ENCODE measurements at regions not wholly inside any gene's neighbourhood (a gene's known extent, or its start where the extent isn't known, plus 50 kb on each side); places are given as distances from the start of the nearest gene placed in this dataset.

DNA sequence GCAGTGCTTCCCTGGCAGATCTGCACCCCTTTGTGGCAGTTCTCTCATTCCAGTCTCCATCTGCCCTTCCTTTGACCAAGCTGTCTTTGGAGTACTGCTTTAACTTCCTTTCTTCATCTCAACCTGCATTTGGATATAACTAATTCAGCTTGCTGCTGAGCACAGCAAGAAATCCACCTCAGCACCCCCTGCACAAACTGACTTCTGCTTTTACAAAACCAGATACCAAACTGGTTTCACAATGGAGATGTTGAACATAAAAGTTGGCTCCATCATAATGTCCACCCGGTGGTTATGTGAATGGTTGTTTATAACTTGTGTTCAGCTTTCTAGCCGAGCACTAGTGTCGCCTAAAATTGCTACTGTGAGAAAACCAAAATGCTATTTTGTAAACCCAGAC lies 341.1 kb upstream of the SEMA6D start:
- no peak for DNase-seq (ENCODE audit: low spot score)

DNA sequence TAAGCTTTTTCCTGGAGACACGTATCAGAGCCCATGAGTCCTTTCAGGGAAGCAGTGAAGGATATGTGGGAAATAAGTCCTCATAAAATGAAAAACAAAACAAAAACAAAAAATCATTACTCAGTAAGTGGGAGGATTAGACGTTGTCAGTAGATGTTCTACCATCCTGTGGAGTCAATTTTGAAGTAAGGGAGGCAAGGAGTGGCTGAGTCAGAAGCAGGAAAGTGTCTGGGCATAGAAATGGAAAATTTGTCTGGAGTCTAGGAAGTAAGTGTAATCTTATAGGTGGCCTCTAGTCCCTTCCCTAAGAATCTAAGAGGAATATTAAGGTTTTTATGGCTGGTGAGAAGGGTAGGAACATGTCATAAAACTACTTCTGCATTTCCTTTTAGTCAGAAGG lies 339.8 kb upstream of the SEMA6D start:
- DNase-seq (ENCODE audit: low spot score): no peak

DNA sequence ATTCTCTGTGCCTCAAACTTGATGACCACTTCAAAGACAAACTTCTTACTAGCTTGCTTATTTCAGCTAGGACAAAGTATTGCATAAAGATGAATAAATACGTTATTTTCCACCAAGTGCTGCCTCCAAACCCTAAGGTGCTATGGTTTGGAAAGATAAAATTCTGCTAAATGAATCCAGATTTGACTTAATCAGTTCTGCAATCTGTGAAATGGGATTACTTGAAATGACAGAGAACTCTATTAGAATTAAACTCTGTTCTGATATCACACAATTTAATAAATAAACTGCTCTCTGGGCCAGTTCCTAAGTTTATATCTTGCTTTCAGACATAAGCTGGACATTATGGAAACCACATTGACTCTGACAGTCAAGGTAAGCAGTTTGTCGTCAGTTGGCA lies 338.8 kb upstream of the SEMA6D start:
- DNase-seq (ENCODE audit: low spot score): no peak

DNA sequence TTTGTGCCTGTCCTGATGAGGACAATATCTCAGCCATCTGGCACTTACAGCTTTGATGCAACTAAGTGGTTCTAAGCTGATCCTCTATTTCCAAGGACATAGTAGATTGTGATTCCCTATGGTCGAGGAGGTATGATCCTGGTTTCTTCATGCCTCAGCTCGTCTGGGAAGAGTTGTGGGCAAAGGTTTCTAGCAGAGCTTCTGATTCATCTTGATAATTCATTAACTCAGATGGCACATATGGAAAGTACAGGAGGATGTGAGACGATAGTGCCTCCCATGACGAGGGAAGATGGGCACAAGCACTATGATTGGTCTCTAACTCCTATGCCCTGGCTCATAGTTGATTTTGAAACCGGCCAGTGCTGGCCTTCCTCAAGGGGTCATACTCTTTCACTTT lies 334.2 kb upstream of the SEMA6D start:
- no peak for DNase-seq (ENCODE audit: low spot score)

DNA sequence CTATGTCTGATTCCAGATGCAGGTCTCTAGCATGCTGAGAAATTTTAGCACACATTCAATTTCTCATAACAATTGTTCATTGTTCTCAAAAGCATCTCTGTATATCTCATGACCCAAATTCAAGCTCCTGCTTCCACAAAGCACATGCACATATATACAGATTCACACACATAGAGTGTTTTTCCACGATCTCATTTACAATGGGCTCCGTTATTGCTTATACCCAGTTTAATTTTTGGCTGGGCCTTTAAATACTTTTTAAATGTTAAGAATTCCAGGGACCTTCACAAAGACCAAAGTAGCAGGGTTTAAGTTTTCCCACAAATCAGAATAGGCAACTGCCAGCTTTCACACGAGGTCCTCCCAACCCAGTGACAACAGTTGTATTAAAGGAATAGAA lies 333.5 kb upstream of the SEMA6D start:
- no peak for DNase-seq (ENCODE audit: low spot score)

DNA sequence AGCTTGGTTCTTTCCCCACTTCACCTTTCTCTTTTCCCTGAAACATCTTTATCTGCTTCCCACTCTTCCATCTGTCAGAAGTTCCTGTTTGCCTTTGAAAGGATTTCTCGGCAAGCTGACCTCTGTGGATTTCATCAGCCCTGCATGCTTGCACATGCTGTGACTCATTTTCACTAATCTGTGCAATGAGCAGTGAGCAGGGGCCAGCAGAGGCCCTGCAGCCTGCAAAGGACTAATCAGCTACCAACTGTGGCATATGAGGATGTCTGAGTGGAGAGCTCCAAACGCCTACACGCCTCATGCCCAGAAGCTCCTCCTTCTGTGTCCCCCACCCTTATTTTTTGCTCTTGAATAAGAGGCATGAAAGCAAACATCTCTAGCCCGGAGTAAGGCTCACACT lies 333.0 kb upstream of the SEMA6D start:
- no peak for DNase-seq (ENCODE audit: low spot score)

DNA sequence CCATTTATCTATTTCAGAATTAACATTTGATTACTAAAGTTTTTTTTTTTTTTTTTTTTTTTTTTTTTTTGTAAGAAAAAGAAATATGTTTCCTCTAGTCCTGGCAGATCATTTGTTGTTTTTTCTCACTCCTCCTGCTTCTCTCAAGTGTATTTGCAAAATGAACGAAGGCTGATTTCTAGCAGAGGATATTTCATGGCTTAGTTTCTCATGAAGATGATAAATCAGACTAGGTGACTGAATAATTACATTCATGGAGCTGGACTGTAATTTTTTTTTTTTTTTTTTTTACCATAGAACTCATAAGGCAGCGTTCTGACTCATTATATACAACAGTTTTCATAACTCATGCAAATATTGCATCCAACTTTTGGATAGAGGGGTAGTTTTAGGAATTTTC lies 332.5 kb upstream of the SEMA6D start:
- no peak for DNase-seq (ENCODE audit: low spot score)

DNA sequence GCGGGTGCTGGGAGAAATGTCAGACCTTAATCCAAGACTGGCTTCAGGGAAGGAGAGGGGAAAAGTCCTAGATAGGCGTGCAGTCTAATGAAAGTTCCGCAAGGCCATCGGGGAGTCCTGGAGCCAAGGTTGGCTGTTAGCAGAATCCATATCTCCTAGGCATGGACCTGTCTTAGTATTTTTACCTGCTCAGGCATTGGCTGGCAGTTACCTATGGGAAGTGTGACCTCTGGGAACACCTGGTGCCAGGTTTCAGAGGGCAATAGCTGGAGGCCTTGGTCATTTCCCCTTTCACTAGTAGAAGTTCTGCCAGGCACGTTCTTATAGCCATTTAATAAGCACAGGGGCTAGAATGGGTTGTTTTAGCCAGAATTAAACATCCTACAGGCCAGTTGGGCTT lies 330.8 kb upstream of the SEMA6D start:
- no peak for DNase-seq (ENCODE audit: low spot score)

DNA sequence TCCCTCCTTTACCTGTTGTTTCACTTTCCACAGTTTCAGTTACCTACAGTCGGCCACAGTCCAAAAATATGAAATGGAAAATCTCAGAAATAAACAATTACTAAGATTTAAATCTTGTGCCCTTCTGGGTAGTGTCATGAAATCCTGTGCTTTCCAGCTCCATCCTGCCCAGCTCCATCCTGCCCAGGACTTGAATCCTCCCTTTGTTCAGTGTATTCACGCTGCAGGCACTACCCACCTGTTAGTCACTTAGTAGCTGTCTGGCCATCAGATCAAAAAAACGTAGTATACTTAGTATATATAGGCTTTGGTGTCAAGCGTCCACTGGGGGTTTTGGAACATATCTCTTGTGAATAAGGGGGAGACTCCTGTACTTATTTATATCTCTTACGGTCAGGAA lies 329.0 kb upstream of the SEMA6D start:
- no peak for DNase-seq (ENCODE audit: low spot score)

DNA sequence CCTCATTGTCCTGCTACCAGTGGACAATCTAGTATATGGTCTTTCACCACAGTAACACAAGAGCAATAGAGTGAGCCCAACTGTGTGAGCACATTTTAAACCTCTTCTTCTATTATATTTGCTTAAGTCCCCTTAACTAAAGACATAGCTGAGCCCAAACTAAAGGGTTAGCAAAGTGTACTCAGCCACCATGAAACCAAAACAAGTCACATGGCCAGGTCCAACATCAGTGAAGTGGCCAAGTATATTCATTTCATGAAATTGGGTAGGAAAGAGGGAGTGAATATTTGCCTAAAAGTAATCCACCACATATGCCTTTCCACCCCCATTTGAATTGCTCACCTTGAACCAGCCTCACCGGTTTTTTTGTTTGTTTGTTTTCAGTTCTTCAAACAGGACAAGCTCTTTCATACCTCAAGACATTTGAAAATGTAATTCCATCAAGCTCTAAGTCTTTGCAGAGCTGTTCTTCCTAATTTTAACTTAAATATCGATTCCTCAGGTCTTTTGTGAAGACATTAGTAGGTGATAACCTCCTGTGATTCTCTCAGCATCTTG lies 327.0 kb upstream of the SEMA6D start:
- no peak for DNase-seq (ENCODE audit: low spot score)

DNA sequence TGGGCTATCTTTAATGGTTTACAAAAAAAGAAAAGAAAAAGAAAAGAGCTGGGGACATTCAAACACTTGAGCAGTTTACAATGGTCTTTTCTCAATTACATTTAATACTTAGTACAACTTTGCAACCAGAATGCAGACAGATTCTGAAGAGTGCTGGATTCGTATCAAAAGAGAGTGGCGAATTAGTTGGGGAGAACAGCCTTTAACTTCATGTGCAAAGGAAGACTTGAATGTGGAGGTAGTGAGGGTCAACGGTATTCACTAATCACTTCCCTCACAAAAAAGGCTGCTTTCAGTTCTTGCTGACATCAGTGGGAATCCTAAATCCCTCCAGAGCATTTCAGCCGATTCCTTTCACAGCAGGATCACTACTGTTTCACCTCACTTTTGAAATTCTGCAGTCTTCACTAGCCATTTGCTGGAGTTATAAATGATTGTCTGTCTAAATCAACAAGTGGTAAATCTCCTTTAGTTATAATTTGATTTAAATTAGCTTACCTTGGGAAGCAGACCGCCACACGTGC lies 323.0 kb upstream of the SEMA6D start:
- no peak for DNase-seq (ENCODE audit: low spot score)

DNA sequence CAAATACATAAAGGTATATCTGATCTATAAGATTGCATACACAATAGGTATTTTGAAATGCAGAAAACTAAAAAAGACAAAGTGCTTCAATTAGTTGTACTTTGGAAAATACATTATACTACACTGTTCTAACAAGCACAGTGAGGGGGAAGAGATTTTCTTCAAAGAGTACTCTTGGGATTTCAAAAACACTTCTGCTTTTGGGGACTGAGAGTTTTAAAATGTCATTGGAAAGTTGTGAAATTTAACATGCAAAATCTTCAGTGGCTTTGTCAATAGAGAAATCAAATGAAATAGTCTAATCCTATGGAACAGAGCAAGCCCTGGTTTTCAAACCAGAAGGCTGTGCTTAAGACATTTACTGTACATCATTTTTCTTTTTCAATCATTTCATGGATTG lies 322.2 kb upstream of the SEMA6D start:
- DNase-seq (ENCODE audit: low spot score): no peak

DNA sequence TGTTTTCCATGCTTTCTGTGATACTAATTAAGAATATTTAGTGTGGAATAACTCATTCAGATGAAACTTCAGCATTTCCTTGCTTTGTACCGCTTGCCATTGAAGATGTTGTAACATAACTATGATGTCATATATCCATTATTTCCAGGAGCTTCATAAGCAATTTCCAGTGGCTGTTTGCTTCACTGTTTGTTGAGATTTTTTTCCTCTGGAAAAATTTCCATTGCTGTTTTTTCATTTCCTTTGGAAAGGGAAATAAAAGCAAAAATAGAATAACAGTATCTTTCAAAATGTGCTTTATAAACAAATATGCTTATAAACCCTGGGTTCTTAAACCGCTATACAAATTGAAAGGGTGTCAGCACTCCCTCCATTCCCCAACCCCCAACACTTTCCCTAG lies 319.6 kb upstream of the SEMA6D start:
- DNase-seq (ENCODE audit: low spot score): no peak

DNA sequence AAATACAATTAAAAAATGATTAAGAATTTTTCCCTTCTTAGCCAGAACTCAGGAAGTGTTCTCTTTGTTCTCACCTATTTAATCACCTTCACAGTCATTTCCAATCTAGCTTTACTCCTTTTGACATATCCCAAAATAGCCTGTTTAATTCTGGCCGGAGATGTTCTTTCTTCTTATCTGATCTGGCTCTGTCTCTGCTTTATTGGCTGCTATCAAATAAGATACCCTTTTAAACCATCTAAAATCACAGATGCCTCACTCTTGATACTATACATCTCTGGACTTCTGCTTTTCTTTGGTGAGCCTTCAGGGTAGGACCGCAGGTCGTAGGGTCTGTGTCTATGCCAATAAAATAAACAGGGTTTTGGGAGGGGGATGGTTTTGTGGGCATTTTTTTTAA lies 319.2 kb upstream of the SEMA6D start:
- no peak for DNase-seq (ENCODE audit: low spot score)

DNA sequence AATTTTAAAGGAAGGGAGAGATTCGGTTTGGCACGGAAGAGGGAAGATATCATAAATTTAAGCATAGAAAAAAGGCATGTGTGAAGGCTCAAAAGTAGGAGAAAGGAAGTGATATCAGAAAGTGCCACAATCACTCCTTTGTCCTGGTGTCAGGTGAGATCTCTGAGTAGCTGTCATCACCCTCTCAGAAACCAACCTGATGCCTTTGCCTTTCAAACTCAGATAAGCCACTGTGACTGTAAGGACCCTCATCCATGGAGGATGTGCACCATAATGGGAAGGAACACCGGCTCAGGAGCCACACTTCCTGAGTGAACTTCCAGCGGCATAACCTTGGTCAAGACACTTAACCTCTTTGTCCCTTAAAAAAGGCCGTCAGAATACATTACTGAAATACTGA lies 318.7 kb upstream of the SEMA6D start:
- DNase-seq (ENCODE audit: low spot score): no peak

DNA sequence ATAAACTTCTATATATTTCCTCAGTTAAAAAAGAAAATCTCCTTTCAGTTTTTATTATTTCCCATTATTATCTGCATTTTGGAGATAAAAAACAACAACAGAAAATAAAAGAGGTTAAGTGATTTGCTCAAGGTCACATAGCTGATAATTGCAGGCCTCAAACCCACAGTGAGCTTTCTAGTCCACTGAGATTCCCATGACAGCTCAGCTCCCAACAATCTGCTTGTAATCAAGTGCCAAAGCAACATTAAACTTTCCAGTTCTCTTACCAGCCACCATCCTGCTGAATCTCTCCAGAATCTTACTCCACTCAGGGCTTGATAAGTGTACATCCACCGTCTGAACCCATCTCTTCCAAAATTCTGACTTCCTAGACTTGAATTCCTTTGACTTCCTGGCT lies 318.2 kb upstream of the SEMA6D start:
- no peak for DNase-seq (ENCODE audit: low spot score)

DNA sequence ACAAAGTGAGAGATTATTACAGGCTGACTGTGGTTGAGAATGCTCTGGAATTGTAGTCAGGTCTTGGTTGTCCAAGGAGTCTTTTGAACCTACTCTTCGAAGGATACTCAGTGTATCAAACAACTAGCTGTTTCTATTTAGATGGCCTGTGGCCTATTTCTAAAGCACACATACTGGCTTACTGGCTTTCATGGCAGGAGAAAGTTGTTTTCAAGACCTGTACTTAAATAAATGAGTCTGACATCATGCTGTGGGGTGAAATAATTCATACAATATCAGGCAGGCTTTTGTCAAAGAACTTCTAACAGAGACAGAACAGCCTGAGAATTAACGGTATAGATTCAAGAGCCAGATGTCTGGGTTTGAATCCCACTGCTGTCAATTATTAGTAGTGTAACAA lies 316.7 kb upstream of the SEMA6D start:
- DNase-seq (ENCODE audit: low spot score): no peak

DNA sequence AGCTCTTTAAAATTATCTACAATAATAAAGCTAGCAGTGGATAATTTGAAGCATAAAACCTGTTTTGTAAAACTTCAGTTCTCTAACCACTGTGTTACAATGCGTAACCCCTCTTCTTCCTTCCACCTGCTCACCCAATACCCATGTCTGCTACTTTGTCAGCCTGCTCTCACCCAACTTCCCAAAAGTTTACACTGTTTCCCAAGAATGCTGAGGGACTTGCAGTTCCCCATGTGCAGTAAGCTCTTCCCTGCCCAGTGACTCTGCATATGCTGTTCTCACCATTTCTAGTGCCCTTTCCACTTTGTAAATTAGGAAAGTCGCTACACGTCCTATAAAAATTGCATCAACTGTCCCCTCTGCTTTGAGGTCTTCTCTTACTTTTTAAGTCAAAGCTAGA lies 315.9 kb upstream of the SEMA6D start:
- no peak for DNase-seq (ENCODE audit: low spot score)

DNA sequence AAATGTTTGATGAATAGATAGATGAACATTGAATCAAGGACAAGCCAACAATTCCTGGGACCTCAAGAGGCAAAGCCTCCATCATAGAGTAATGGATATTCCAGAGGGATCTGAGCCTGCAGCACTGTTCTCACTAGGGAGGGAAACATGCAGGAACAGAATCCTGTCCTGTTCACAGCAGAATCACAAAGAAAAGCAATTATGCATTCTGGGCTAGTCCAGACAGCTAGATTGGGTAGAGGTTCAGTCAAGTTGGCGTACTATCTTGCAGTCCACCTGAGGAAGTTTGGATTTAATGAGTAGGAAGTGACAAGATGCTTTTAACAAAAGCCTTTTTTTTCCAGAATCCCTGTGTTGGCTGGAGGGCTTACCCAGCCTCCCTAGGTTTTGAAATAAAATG lies 314.5 kb upstream of the SEMA6D start:
- no peak for DNase-seq (ENCODE audit: low spot score)

DNA sequence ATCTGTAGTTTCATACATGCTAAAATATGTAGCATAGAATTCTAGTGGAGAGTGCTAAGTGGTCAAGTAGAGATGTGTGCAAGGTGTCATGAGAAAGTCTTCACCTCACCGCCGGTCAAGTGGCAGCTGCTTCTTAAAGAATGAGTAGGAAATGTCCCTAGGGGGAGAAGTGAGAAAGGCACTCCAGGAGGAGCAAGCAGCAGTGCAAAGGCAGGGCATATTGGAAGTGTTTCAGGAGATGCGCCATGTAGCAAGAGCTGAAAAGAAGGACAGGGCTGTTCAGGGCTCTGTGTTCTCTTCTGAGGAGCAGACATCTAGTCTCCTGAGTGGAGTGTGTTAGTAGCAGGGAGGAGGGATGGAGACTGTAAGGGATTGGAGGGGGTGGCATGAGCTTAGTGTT lies 312.4 kb upstream of the SEMA6D start:
- DNase-seq (ENCODE audit: low spot score): no peak

DNA sequence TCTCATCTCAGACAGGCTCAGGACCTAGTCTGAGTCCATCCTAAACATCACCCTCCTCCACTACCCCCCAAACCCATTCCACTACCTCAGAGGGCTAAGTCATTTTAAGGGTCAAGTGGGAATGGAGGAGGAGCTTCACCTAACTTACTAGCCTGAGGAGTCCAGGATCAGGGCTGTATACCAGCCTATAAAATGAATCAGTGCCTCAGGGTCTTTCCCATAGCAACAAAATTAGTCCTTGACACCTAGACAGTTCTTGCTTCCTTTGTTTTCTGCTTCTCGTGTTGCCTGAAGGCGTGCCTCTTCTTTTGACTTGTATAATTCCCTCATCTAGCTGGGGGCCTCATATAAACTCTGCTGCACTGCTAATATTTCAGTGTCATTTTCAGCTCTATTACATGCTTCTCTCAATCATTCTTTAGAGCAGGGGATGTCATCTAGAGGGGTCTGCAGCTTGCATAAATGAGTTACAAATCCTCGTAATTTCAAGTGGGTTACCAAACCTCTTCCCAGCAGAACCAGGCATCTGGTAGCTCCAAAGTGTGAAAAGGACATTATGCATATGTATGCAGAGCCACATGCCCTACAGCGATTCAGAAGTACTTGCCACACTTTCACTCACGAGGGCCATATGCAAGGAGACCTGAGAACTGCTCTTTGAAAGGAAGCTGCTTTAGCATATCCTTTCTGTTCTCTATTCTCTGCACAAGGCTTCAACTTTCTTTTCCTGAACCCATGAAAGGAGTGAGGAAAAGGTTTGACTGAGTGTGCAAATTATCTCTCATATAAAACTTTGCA lies 311.7 kb upstream of the SEMA6D start:
- DNase-seq (ENCODE audit: low spot score): no peak

DNA sequence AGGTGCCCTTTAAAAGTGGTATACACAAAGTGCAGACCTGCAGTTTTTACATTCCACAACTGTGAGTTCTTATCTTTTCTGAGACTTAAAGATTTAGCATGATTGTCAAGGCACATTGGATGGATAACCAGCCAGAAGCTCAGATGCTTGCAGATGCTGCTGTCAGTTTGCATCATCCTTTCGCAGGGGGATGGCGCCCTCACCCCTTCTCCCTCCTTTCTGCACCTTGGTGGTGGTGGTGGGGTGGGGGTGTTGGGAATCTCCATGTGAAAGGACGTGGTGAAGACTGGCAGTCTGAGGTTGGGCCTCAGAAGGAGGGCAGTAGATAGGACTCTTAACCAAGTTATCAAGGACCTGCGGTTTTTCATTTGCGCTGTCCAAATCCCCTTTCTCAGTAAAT lies 309.6 kb upstream of the SEMA6D start:
- no peak for DNase-seq (ENCODE audit: low spot score)

DNA sequence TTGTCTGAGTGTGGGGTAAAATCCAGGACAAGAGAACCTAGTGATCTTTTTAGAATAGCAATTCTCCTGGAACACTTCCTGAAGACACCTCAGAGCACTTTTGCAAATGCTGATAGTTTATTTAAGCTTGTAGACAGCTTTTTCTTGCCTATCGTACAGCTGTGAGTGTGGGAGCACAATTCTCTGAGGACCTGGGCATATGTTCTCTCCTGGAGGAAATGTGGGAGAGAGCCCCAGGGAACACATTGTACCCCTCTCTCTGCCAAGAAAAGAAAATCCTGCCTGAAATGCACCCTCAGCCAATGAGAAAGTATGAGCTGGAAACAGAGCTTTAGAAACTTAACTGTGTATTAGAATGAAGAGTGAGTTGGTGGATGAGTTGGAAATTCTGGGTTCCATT lies 308.3 kb upstream of the SEMA6D start:
- no peak for DNase-seq (ENCODE audit: low spot score)

DNA sequence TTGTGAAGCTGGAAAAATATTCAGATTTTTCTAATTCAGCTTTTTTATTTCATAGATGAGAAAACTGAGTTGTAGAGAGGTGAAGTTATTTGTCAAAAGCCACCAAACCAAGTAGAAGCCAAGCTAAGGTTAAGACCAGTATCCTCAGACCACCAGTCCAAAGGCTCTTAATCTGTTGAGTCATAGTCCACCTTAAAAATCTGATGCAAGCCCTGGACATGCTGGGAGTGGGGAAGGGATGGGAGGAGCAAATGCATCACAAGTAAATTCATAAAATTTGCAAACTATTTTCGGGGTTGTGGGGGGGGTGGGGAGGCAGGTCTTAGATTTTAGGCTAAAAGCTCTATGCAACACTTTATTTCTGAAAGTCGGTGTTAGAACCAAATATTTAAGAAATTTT lies 307.7 kb upstream of the SEMA6D start:
- no peak for DNase-seq (ENCODE audit: low spot score)

All from activated CD4-positive, alpha-beta T cell treated with anti-CD3 and anti-CD28 coated beads, Interleukin-2, Interleukin-4, amounts not matched to agents 100 ng/mL and 50 ng/mL, durations not matched to agents 16 hours and 8 hours (primary cell).